ENCODE measurements at regions not wholly inside any gene's neighbourhood (a gene's known extent, or its start where the extent isn't known, plus 50 kb on each side); places are given as distances from the start of the nearest gene placed in this dataset.

GRCh38 chr6:166712286-166713228, 85.5 kb upstream of the RPS6KA2 start:
- no peak for TF ChIP-seq EZH2 (IDR thresholded peaks at IDR 0.05)
- no peak for TF ChIP-seq POLR2AphosphoS5 (IDR thresholded peaks at IDR 0.05; ENCODE audit: borderline replicate concordance, low read depth, low read length)
